Stomach (tissue), 8 donors: ENCODE measurements at regions not wholly inside any gene's neighbourhood (a gene's known extent, or its start where the extent isn't known, plus 50 kb on each side); places are given as distances from the start of the nearest gene placed in this dataset.

ENCODE experiments used
- DNase-seq, 2 donors: peaks; one replicate each; pipeline versions ENCODE4 v3.0.0 to v3.0.0-alpha.2; 2013 to 2019
- H3K27ac ChIP-seq, 5 donors: fragments of 200-600 bp in 4 of 5; sonication (generic) in 4 of 5; one replicate each; pipeline ENCODE4 v1.5.1; 2013 to 2019; ENCODE audit warnings: mild to moderate bottlenecking in 1 of 5, moderate library complexity in 1 of 5
- H3K27me3 ChIP-seq, 3 donors: fragments of 200-600 bp; sonication (generic); one replicate each; pipeline ENCODE4 v1.5.1; 2017 to 2019; ENCODE audit warnings: mixed run types in 1 of 3
- H3K36me3 ChIP-seq, 4 donors: fragments of 200-600 bp; sonication (generic); 1 replicate in 3 of 4; 2 replicates in 1 of 4; pipeline ENCODE4 v1.5.1; 2016 to 2019
- H3K4me1 ChIP-seq, 4 donors: fragments of 200-600 bp; sonication (generic); one replicate each; pipeline ENCODE4 v1.5.1; 2016 to 2019
- H3K4me3 ChIP-seq, 4 donors: fragments of 200-600 bp; sonication (generic) in 3 of 4; one replicate each; pipeline ENCODE4 v1.5.1; 2016 to 2019; ENCODE audit warnings: mild to moderate bottlenecking in 1 of 4
- H3K9me3 ChIP-seq, 4 donors: fragments of 200-600 bp; sonication (generic); one replicate each; pipeline ENCODE4 v1.5.1; 2016 to 2019
- EP300 ChIP-seq: sonication (generic); formaldehyde crosslinking; IDR thresholded peaks from one replicate; pipeline ENCODE4 v1.6.1; 2017; ENCODE audit warnings: antibody characterized with exemption
- POLR2A ChIP-seq, 4 donors: fragments of 450-650 bp; IDR thresholded peaks; one replicate each; pipeline ENCODE4 v1.6.1; 2016; ENCODE audit warnings: antibody characterized with exemption in 4 of 4, control low read depth in 2 of 4, mild to moderate bottlenecking in 1 of 4, moderate library complexity in 1 of 4
- POLR2AphosphoS5 ChIP-seq, 3 donors: sonication (generic); formaldehyde crosslinking; IDR thresholded peaks; one replicate each; pipeline ENCODE4 v1.6.1; 2016; ENCODE audit warnings: antibody characterized with exemption in 3 of 3
- WGBS, 5 donors: extraction: QIAGEN DNeasy Blood & Tissue Kit in 3 of 5; methylation state at CpG; one replicate each; pipeline versions ENCODE4 v1.1.5 to v1.1.7; 2013 to 2018; 5-methylcytosine and 5-hydroxymethylcytosine counted together
- intact Hi-C: fragments of 100-400 bp; cut with DNase I; formaldehyde crosslinking; loops from one replicate; pipeline ENCODE4 v1.15.1; 2023; ENCODE audit warnings: low total_unique reads
- TF ChIP-seq, protein P1 (sequence below), 7 experiments: fragments of 450-650 bp in 4 of 7; fragments of 200-600 bp in 3 of 7; sonication (generic) in 3 of 7; IDR thresholded peaks; one replicate each; pipeline ENCODE4 v1.5.1; 2016 to 2019; ENCODE audit warnings: antibody characterized with exemption in 7 of 7, control low read depth in 2 of 7, mild to moderate bottlenecking in 1 of 7
- donor health status: healthy with polysubstance abuse.
- donor health status: Bipolar disorder and iron deficiency.
- donor health status: healthy.

DNA sequence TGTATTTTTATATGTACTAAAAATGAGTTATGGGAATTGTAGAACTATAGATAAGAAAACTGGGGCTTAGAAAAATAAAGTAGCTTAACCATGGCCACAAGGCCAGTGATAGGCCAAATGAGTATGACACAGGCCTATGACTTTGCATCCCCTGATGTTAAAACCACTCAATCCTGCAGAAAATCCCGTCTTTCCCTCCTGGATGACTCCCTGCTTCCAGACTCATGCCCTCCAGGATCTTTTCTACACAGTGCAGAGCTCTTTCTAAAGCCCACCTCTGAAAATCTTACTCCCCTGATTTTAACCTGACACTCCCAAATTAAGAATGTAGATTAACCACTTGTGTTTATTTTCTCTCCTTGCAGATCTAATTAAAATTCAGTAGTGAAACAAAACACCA, 489.2 kb upstream of the LRRN3 start:
- Histone ChIP-seq H3K36me3 (no peaks in the 10 kb centered on the region), H3K4me3 (no peak overlapping the region), H3K27me3 (no peaks in the 10 kb centered on the region), H3K4me1 (no peaks in the 10 kb centered on the region), H3K27ac (no peak overlapping the region), H3K9me3 (no peaks in the 10 kb centered on the region)
- intact Hi-C loops, result no loop called here
- TF ChIP-seq, protein P1, sequence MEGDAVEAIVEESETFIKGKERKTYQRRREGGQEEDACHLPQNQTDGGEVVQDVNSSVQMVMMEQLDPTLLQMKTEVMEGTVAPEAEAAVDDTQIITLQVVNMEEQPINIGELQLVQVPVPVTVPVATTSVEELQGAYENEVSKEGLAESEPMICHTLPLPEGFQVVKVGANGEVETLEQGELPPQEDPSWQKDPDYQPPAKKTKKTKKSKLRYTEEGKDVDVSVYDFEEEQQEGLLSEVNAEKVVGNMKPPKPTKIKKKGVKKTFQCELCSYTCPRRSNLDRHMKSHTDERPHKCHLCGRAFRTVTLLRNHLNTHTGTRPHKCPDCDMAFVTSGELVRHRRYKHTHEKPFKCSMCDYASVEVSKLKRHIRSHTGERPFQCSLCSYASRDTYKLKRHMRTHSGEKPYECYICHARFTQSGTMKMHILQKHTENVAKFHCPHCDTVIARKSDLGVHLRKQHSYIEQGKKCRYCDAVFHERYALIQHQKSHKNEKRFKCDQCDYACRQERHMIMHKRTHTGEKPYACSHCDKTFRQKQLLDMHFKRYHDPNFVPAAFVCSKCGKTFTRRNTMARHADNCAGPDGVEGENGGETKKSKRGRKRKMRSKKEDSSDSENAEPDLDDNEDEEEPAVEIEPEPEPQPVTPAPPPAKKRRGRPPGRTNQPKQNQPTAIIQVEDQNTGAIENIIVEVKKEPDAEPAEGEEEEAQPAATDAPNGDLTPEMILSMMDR (IDR thresholded peaks at IDR 0.05), result no peak
- TF ChIP-seq POLR2A (IDR thresholded peaks at IDR 0.05), result no peak
- no peak for TF ChIP-seq POLR2AphosphoS5 (IDR thresholded peaks at IDR 0.05)
- TF ChIP-seq EP300, result no peak
- 58 to 81% (median 76%) methylated on average over 1 of the region's 1 CpG for WGBS, 5 donors
- no peak for DNase-seq

DNA sequence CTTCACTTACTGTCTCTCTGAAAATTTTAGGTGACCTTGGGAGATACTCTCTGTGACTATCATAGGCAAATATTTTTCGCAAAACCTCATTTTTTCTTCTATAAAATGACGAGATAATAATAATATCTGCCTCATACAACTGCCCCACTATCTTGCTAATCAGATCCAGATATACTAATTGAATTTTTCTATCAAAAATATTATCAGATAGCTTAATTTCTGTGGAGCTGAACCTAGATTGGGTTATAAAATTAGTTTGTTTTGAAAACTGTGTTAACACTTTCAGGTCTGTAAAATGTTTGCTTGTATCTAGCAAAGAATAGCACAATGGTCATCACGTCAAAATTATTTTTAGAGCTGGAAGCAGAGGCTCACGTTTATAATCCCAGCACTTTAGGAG, 486.7 kb upstream of the LRRN3 start:
- intact Hi-C loops, result no loop called here
- TF ChIP-seq, protein P1 (IDR thresholded peaks at IDR 0.05), result no peak
- TF ChIP-seq EP300 (no peak), POLR2AphosphoS5 (IDR thresholded peaks at IDR 0.05) (no peak), POLR2A (IDR thresholded peaks at IDR 0.05) (no peak)
- no peak overlapping the region for H3K4me3 ChIP-seq
- 81 to 90% (median 85%) methylated on average over 4 of the region's 4 CpGs for WGBS, 5 donors
- H3K27ac ChIP-seq, result no peak overlapping the region
- no peaks in the 10 kb centered on the region for H3K27me3 ChIP-seq
- no peaks in the 10 kb centered on the region for H3K9me3 ChIP-seq
- H3K36me3 ChIP-seq, result no peaks in the 10 kb centered on the region
- no peaks in the 10 kb centered on the region for H3K4me1 ChIP-seq
- no peak for DNase-seq

- Histone ChIP-seq H3K27ac (no peak overlapping the region), H3K27me3 (no peaks in the 10 kb centered on the region), H3K36me3 (no peaks in the 10 kb centered on the region), H3K9me3 (no peaks in the 10 kb centered on the region), H3K4me3 (no peak overlapping the region), H3K4me1 (no peaks in the 10 kb centered on the region)
- no peak for TF ChIP-seq EP300
- TF ChIP-seq, protein P1 (IDR thresholded peaks at IDR 0.05), result no peak
- no peak for TF ChIP-seq POLR2AphosphoS5 (IDR thresholded peaks at IDR 0.05)
- no peak for TF ChIP-seq POLR2A (IDR thresholded peaks at IDR 0.05)
- intact Hi-C loops, result no loop called here
- no peak for DNase-seq
Observed at GRCh38 chr7:110604885-110605284, 486.0 kb upstream of the LRRN3 start.

- DNase-seq, result no peak
- Histone ChIP-seq H3K4me3 (no peak overlapping the region), H3K36me3 (no peaks in the 10 kb centered on the region), H3K27ac (no peak overlapping the region), H3K27me3 (no peaks in the 10 kb centered on the region), H3K4me1 (no peaks in the 10 kb centered on the region), H3K9me3 (no peaks in the 10 kb centered on the region)
- 76 to 91% (median 87%) methylated on average over 4 of the region's 4 CpGs for WGBS, 5 donors
- intact Hi-C loops, result no loop called here
- no peak for TF ChIP-seq POLR2A (IDR thresholded peaks at IDR 0.05)
- TF ChIP-seq, protein P1 (IDR thresholded peaks at IDR 0.05), result no peak
- TF ChIP-seq POLR2AphosphoS5 (IDR thresholded peaks at IDR 0.05), result no peak
- TF ChIP-seq EP300, result no peak
Observed at GRCh38 chr7:110607050-110607857, 483.7 kb upstream of the LRRN3 start.
